Gastroesophageal sphincter (tissue), 3 donors: ENCODE measurements at regions not wholly inside any gene's neighbourhood (a gene's known extent, or its start where the extent isn't known, plus 50 kb on each side); places are given as distances from the start of the nearest gene placed in this dataset.

Source experiments
- POLR2A ChIP-seq, 2 donors: fragments of 450-650 bp; IDR thresholded peaks; one replicate each; pipeline ENCODE4 v1.6.1; 2017; ENCODE audit warnings: antibody characterized with exemption in 2 of 2, mild to moderate bottlenecking in 2 of 2, moderate library complexity in 1 of 2
- POLR2AphosphoS5 ChIP-seq: sonication (generic); formaldehyde crosslinking; IDR thresholded peaks from one replicate; pipeline ENCODE4 v1.6.1; 2017; ENCODE audit warnings: antibody characterized with exemption
- TF ChIP-seq, protein P1 (sequence below), 4 experiments: fragments of 200-600 bp in 2 of 4; fragments of 450-650 bp in 2 of 4; sonication (generic) in 1 of 4; IDR thresholded peaks; one replicate each; pipeline ENCODE4 v1.5.1; 2017 to 2019; ENCODE audit warnings: antibody characterized with exemption in 4 of 4, mild to moderate bottlenecking in 2 of 4, moderate library complexity in 2 of 4

DNA sequence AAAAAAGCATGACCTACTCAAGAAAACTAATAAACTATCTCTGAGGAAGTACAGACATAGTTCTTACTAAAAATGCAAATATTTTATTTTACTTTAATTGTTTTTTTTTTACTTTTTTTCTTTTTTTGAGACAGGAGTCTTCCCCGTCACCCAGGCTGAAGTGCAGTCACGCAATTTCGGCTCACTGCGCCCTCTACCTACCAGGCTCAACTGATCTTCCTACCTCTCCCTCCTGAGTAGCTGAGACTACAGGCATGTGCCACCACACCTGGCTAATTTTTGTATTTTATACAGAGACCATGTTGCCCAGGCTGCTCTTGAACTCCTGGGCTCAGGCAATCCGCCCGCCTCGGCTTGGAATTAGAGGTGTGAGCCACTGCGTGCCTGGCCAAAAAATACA, 1263.1 kb downstream of the KCNT2 start:
- TF ChIP-seq, protein P1, sequence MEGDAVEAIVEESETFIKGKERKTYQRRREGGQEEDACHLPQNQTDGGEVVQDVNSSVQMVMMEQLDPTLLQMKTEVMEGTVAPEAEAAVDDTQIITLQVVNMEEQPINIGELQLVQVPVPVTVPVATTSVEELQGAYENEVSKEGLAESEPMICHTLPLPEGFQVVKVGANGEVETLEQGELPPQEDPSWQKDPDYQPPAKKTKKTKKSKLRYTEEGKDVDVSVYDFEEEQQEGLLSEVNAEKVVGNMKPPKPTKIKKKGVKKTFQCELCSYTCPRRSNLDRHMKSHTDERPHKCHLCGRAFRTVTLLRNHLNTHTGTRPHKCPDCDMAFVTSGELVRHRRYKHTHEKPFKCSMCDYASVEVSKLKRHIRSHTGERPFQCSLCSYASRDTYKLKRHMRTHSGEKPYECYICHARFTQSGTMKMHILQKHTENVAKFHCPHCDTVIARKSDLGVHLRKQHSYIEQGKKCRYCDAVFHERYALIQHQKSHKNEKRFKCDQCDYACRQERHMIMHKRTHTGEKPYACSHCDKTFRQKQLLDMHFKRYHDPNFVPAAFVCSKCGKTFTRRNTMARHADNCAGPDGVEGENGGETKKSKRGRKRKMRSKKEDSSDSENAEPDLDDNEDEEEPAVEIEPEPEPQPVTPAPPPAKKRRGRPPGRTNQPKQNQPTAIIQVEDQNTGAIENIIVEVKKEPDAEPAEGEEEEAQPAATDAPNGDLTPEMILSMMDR (IDR thresholded peaks at IDR 0.05), result no peak
- TF ChIP-seq POLR2A (IDR thresholded peaks at IDR 0.05), result no peak
- no peak for TF ChIP-seq POLR2AphosphoS5
